ENCODE measurements at regions not wholly inside any gene's neighbourhood (a gene's known extent, or its start where the extent isn't known, plus 50 kb on each side); places are given as distances from the start of the nearest gene placed in this dataset.
A peak's percentile ranks its signal among the peaks of the same experiment; 100 is the strongest.

GRCh38 chr4:179871726-179872125 lies 2371.5 kb upstream of the TENM3 start:
- no peaks in the 10 kb centered on the region for H3K27me3 Mint-ChIP-seq (ENCODE audit: unreplicated experiment)
- no peak overlapping the region for H3K4me3 Mint-ChIP-seq (ENCODE audit: unreplicated experiment)
- no peak for DNase-seq (ENCODE audit: extremely low spot score, unreplicated experiment)
- no peak overlapping the region for H3K27ac Mint-ChIP-seq (ENCODE audit: unreplicated experiment)
- H3K36me3 Mint-ChIP-seq (ENCODE audit: unreplicated experiment): no peaks in the 10 kb centered on the region
- no peaks in the 10 kb centered on the region for H3K4me1 Mint-ChIP-seq (ENCODE audit: unreplicated experiment)
- TF ChIP-seq CTCF (IDR thresholded peaks at IDR 0.05): no peak
- H3K9me3 Mint-ChIP-seq (ENCODE audit: unreplicated experiment): no peaks in the 10 kb centered on the region

- Mint-ChIP-seq H3K27ac (ENCODE audit: unreplicated experiment) (no peak overlapping the region), H3K4me3 (ENCODE audit: unreplicated experiment) (no peak overlapping the region), H3K4me1 (ENCODE audit: unreplicated experiment) (no peaks in the 10 kb centered on the region), H3K9me3 (ENCODE audit: unreplicated experiment) (no peaks in the 10 kb centered on the region), H3K27me3 (ENCODE audit: unreplicated experiment) (no peaks in the 10 kb centered on the region), H3K36me3 (ENCODE audit: unreplicated experiment) (no peaks in the 10 kb centered on the region)
- no peak for DNase-seq (ENCODE audit: extremely low spot score, unreplicated experiment)
- TF ChIP-seq CTCF (IDR thresholded peaks at IDR 0.05): no peak
These were observed 2370.4 kb upstream of the TENM3 start for GRCh38 chr4:179872755-179873154.

- Mint-ChIP-seq H3K4me3 (ENCODE audit: unreplicated experiment) (no peak overlapping the region), H3K36me3 (ENCODE audit: unreplicated experiment) (no peaks in the 10 kb centered on the region)
- no peak for DNase-seq (ENCODE audit: extremely low spot score, unreplicated experiment)
These were observed 2362.4 kb upstream of the TENM3 start for GRCh38 chr4:179880756-179881155.

GRCh38 chr4:179894066-179894778 lies 2349.0 kb upstream of the TENM3 start:
- Mint-ChIP-seq H3K36me3 (ENCODE audit: unreplicated experiment) (no peaks in the 10 kb centered on the region), H3K9me3 (ENCODE audit: unreplicated experiment) (peaks cover 10% of the 10 kb centered on the region)
- TF ChIP-seq CTCF (IDR thresholded peaks at IDR 0.05): no peak

More at GRCh38 chr4:179880756-179881155, 2362.4 kb upstream of the TENM3 start:
- Mint-ChIP-seq H3K4me1 (ENCODE audit: unreplicated experiment) (no peaks in the 10 kb centered on the region), H3K9me3 (ENCODE audit: unreplicated experiment) (no peaks in the 10 kb centered on the region), H3K27me3 (ENCODE audit: unreplicated experiment) (no peaks in the 10 kb centered on the region), H3K27ac (ENCODE audit: unreplicated experiment) (no peak overlapping the region)
- no peak for TF ChIP-seq CTCF (IDR thresholded peaks at IDR 0.05)

GRCh38 chr4:179919587-179919986 lies 2323.6 kb upstream of the TENM3 start:
- no peaks in the 10 kb centered on the region for H3K4me1 Mint-ChIP-seq (ENCODE audit: unreplicated experiment)
- H3K36me3 Mint-ChIP-seq (ENCODE audit: unreplicated experiment): no peaks in the 10 kb centered on the region
- DNase-seq (ENCODE audit: extremely low spot score, unreplicated experiment): no peak
- TF ChIP-seq CTCF (IDR thresholded peaks at IDR 0.05): no peak
- no peaks in the 10 kb centered on the region for H3K27me3 Mint-ChIP-seq (ENCODE audit: unreplicated experiment)
- no peak overlapping the region for H3K4me3 Mint-ChIP-seq (ENCODE audit: unreplicated experiment)
- no peak overlapping the region for H3K27ac Mint-ChIP-seq (ENCODE audit: unreplicated experiment)
- H3K9me3 Mint-ChIP-seq (ENCODE audit: unreplicated experiment): peaks cover 6% of the 10 kb centered on the region

More at GRCh38 chr4:179894066-179894778, 2349.0 kb upstream of the TENM3 start:
- Mint-ChIP-seq H3K27me3 (ENCODE audit: unreplicated experiment) (no peaks in the 10 kb centered on the region), H3K4me3 (ENCODE audit: unreplicated experiment) (no peak overlapping the region), H3K4me1 (ENCODE audit: unreplicated experiment) (peaks cover 20% of the 10 kb centered on the region), H3K27ac (ENCODE audit: unreplicated experiment) (peak overlapping the region; percentile 64)
- no peak for DNase-seq (ENCODE audit: extremely low spot score, unreplicated experiment)

All from osteocyte (in vitro differentiated cells).